K562 (cell line): ENCODE measurements at regions not wholly inside any gene's neighbourhood (a gene's known extent, or its start where the extent isn't known, plus 50 kb on each side); places are given as distances from the start of the nearest gene placed in this dataset.

Source experiments
- ATAC-seq: fragments of 200-7000 bp; cut with Tn5 transposase; 3 replicates; pipeline ENCODE4 v1.9.1; 2020; ENCODE audit warnings: moderate library complexity
- BruUV-seq: library from RNA; stranded (reverse); fragments of 400-500 nt; replicated peaks from 2 replicates; lab custom pipeline; 2021; lab: Mats Ljungman, UMichigan
- CTCF ChIA-PET: fragments of 300-600 bp; formaldehyde crosslinking; extraction: SDS; loops from one replicate; lab custom pipeline; 2021; ENCODE audit warnings: low intra/inter-chr PET ratio; lab: Yijun Ruan, JAX
- POLR2A ChIA-PET: fragments of 300-600, 350-650 bp; sonication (Branson Sonifier 250); formaldehyde crosslinking; extraction: SDS; loops from one replicate; lab custom pipeline; 2021; ENCODE audit warnings: antibody characterized with exemption, inconsistent platforms; lab: Yijun Ruan, JAX
- DNase-seq, 4 experiments: peaks; one replicate each; pipeline versions ENCODE4 v3.0.0 to v3.0.0-alpha.2; 2011 to 2018; ENCODE audit warnings: low spot score in 3 of 4, mixed read lengths in 3 of 4; ENCODE audit errors: extremely low read depth in 1 of 4
- FAIRE-seq: peaks from 2 replicates; lab custom pipeline; 2011; peaks lifted over from hg19 to GRCh38; lab: Jason Lieb, UNC
- H2AFZ ChIP-seq: 2 replicates; pipeline ENCODE4 v1.6.0; 2011; ENCODE audit warnings: low read depth, low read length, control low read depth, inconsistent platforms
- H3K27ac ChIP-seq: fragments of 200-600 bp; 3 replicates; pipeline ENCODE4 v1.8.0; 2011; ENCODE audit warnings: low read depth, mild to moderate bottlenecking, control low read depth, inconsistent platforms, low read length, moderate library complexity, mixed read lengths; ENCODE audit errors: extremely low read depth
- H3K27me3 ChIP-seq, 2 experiments: fragments of 300-600 bp in 1 of 2; 2 replicates in 1 of 2; 3 replicates in 1 of 2; pipeline versions ENCODE4 v1.6.0 to v1.8.0; 2011; ENCODE audit warnings: inconsistent platforms in 2 of 2, low read length in 2 of 2, mild to moderate bottlenecking in 1 of 2, mixed read lengths in 1 of 2, moderate library complexity in 1 of 2; ENCODE audit not compliant: control insufficient read depth in 2 of 2, insufficient read depth in 2 of 2
- H3K36me3 ChIP-seq: fragments of 300-600 bp; 3 replicates; pipeline ENCODE4 v1.8.0; 2011; ENCODE audit warnings: mild to moderate bottlenecking, low read length, inconsistent platforms; ENCODE audit not compliant: control insufficient read depth, insufficient read depth
- H3K4me1 ChIP-seq, 2 experiments: fragments of 200-600 bp in 1 of 2; replicated peaks in 1 of 2; 2 replicates in 1 of 2; 3 replicates in 1 of 2; pipeline versions ENCODE4 v1.5.1 to v1.8.0; 2011; ENCODE audit warnings: inconsistent platforms in 2 of 2, low read length in 2 of 2, mild to moderate bottlenecking in 1 of 2, mixed read lengths in 1 of 2, moderate library complexity in 1 of 2; ENCODE audit not compliant: control insufficient read depth in 2 of 2, insufficient read depth in 2 of 2
- H3K4me2 ChIP-seq: 2 replicates; pipeline ENCODE4 v1.6.1; 2011; ENCODE audit warnings: low read length, control low read depth, inconsistent platforms, mixed read lengths; ENCODE audit not compliant: insufficient read depth
- H3K4me3 ChIP-seq: fragments of 200-600 bp; sonication (generic), shearing (Covaris generic); 2 replicates; pipeline ENCODE4 v1.5.1; 2016; ENCODE audit warnings: control low read depth, inconsistent platforms
- H3K79me2 ChIP-seq: fragments of 200-600 bp; 3 replicates; pipeline ENCODE4 v1.8.0; 2011; ENCODE audit warnings: low read length, inconsistent platforms; ENCODE audit not compliant: control insufficient read depth, insufficient read depth
- H3K9ac ChIP-seq, 2 experiments: 2 replicates each; pipeline versions ENCODE4 v1.6.0 to v1.6.1; 2011; ENCODE audit warnings: low read depth in 2 of 2, low read length in 2 of 2, control low read depth in 1 of 2, inconsistent platforms in 1 of 2, mild to moderate bottlenecking in 1 of 2, mixed read lengths in 1 of 2; ENCODE audit not compliant: insufficient read depth in 1 of 2
- H3K9me1 ChIP-seq: one replicate; pipeline ENCODE4 v1.6.0; 2011; ENCODE audit warnings: inconsistent platforms, mild to moderate bottlenecking, low read length, moderate library complexity; ENCODE audit not compliant: control insufficient read depth, insufficient read depth
- H3K9me3 ChIP-seq: replicated peaks from 2 replicates; pipeline ENCODE4 v1.5.1; 2011; ENCODE audit warnings: low read depth, low read length, inconsistent platforms; ENCODE audit not compliant: control insufficient read depth, insufficient read depth
- H4K20me1 ChIP-seq: replicated peaks from 2 replicates; pipeline ENCODE4 v1.6.1; 2011; ENCODE audit warnings: low read length, inconsistent platforms, mixed read lengths; ENCODE audit not compliant: control insufficient read depth, insufficient read depth
- PRMT5 ChIP-seq: sonication (generic); formaldehyde crosslinking; IDR thresholded peaks from 2 replicates; pipeline ENCODE4 v1.5.0; 2020; ENCODE audit warnings: missing genetic modification reagents
- RAD51 ChIP-seq: fragments of 450-650 bp; IDR thresholded peaks from 2 replicates; pipeline ENCODE4 v1.7.1; 2016; ENCODE audit warnings: low read depth, mild to moderate bottlenecking, borderline replicate concordance
- RBM34 ChIP-seq: fragments of 200-400 bp; formaldehyde crosslinking; IDR thresholded peaks from 2 replicates; pipeline ENCODE4 v1.6.1; 2018; ENCODE audit warnings: low read length, borderline replicate concordance; ENCODE audit not compliant: insufficient read depth
- SUPT5H ChIP-seq: fragments of 450-650 bp; IDR thresholded peaks from 2 replicates; pipeline ENCODE4 v1.6.1; 2016
- ZNF239 ChIP-seq: fragments of 250-450 bp; sonication (Bioruptor Pico); IDR thresholded peaks from 2 replicates; pipeline ENCODE4 v1.4.0; 2020; ENCODE audit warnings: mild to moderate bottlenecking
- WGBS: fragments of 100-300 bp; shearing (Covaris generic); methylation state at CpG from one replicate; pipeline ENCODE4 v1.1.6; 2016; ENCODE audit warnings: low coverage, mixed read lengths; ENCODE audit not compliant: insufficient coverage; ENCODE audit errors: missing lambda C conversion rate; 5-methylcytosine and 5-hydroxymethylcytosine counted together
- in situ Hi-C: fragments of 300-500 bp; cut with MboI; formaldehyde crosslinking; loops from 4 replicates; pipeline ENCODE4 v1.15.0; 2018; ENCODE audit warnings: inconsistent platforms, mixed read lengths
- intact Hi-C: fragments of 100-400 bp; cut with micrococcal nuclease; formaldehyde crosslinking; loops from 2 replicates; pipeline ENCODE4 v1.14.2; 2022

DNA sequence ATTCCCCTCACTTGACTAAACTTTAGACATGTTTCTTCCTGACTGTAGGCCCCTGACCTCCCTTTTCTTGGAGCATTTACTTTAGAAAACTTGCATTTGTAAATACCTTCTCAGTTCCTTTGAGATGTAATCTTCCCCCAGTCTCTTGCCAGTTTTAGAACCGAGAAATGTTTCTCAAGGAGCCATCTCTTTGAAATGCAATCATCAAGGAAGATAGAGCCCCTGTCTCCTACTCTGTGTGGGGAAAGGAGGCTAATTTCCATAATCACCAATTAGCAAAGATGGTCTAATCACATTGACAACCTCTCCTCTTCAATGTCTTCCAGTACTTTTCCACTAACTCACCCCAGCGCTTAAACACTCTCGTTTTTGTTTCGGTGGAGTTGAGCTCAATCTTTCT, 70.0 kb upstream of the SMIM30 start:
- Histone ChIP-seq H3K27ac (no peak overlapping the region), H4K20me1 (no peaks in the 10 kb centered on the region), H3K4me3 (no peak overlapping the region), H3K9me1 (no peaks in the 10 kb centered on the region), H2AFZ (no peak overlapping the region), H3K27me3 (no peaks in the 10 kb centered on the region), H3K4me1 (peaks cover 0 to 4% of the 10 kb centered on the region in 2 experiments; a peak in 1 of 5 replicates), H3K9me3 (no peaks in the 10 kb centered on the region), H3K9ac (no peak overlapping the region), H3K36me3 (no peaks in the 10 kb centered on the region), H3K4me2 (no peak overlapping the region), H3K79me2 (no peaks in the 10 kb centered on the region)
- in situ Hi-C loops = no loop called here
- FAIRE-seq (no peak), DNase-seq (no peak), ATAC-seq (no peak)
- BruUV-seq = no TSS peak
- peak; percentile 39; the same call in 1 of the 2 replicates for TF ChIP-seq ZNF239 (CRISPR knock-in tag)
- TF ChIP-seq SUPT5H = no peak
- CTCF ChIA-PET = no interaction called here
- POLR2A ChIA-PET = no interaction called here
- intact Hi-C loops = no loop called here
- 13% methylated on average over 4 of the region's 4 CpGs for WGBS

DNA sequence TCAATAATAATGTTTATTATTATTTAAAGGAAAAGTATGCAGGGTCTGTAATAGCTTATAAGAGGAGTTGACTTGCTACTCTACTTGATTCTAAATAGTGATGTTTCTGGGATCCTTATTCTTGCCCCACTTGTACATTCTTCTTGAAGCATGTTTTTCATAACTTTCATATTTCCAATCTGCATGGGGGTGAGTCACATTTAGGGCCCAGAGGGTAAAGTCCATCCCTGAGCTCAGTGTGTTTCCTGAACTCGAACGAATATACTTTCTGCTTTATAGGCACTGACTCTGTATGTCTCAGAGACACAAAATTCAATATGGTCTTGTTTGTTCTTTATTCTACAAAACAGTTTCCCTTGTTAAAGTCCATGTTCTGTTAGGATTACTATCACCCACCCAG, 61.0 kb upstream of the SMIM30 start:
- BruUV-seq = no TSS peak
- no peak for DNase-seq
- Histone ChIP-seq H3K4me1 (no peaks in the 10 kb centered on the region), H3K27me3 (no peaks in the 10 kb centered on the region), H4K20me1 (no peaks in the 10 kb centered on the region), H3K27ac (no peak overlapping the region), H3K9me1 (no peaks in the 10 kb centered on the region), H3K9me3 (no peaks in the 10 kb centered on the region), H3K4me3 (no peak overlapping the region), H3K9ac (no peak overlapping the region), H2AFZ (no peak overlapping the region), H3K36me3 (no peaks in the 10 kb centered on the region), H3K79me2 (no peaks in the 10 kb centered on the region), H3K4me2 (no peak overlapping the region)
- 4% methylated on average over 2 of the region's 2 CpGs for WGBS
- ATAC-seq = no peak
- FAIRE-seq = no peak
- intact Hi-C loops = no loop called here
- ChIA-PET CTCF (no interaction called here), POLR2A (no interaction called here)
- in situ Hi-C loops = no loop called here
- TF ChIP-seq RBM34 = no peak
- no peak for TF ChIP-seq PRMT5 (CRISPR knock-in tag)
- TF ChIP-seq RAD51 = no peak
